Calu3 (cell line): ENCODE measurements at regions not wholly inside any gene's neighbourhood (a gene's known extent, or its start where the extent isn't known, plus 50 kb on each side); places are given as distances from the start of the nearest gene placed in this dataset.

Experiments used
- BruUV-seq: library from RNA; stranded (reverse); fragments of 400-500 nt; replicated peaks from 2 replicates; lab custom pipeline; 2021; lab: Mats Ljungman, UMichigan
- CTCF ChIA-PET: fragments of 300-600 bp; sonication (Branson Sonifier 250); formaldehyde crosslinking; loops from one replicate; lab custom pipeline; 2022; ENCODE audit warnings: antibody characterized with exemption; lab: Charles Lee
- DNase-seq: peaks from one replicate; pipeline ENCODE4 v3.0.0; 2022
- H3K27ac Mint-ChIP-seq: one replicate; pipeline ENCODE4 v1.8.0; 2022; ENCODE audit warnings: mixed read lengths; ENCODE audit not compliant: unreplicated experiment
- H3K27me3 Mint-ChIP-seq: one replicate; pipeline ENCODE4 v1.8.0; 2022; ENCODE audit warnings: mixed read lengths; ENCODE audit not compliant: unreplicated experiment
- H3K36me3 Mint-ChIP-seq: one replicate; pipeline ENCODE4 v1.8.0; 2022; ENCODE audit warnings: mild to moderate bottlenecking, moderate library complexity, mixed read lengths; ENCODE audit not compliant: insufficient read depth, unreplicated experiment
- H3K4me1 Mint-ChIP-seq: one replicate; pipeline ENCODE4 v1.8.0; 2022; ENCODE audit warnings: mild to moderate bottlenecking, low read depth, mixed read lengths; ENCODE audit not compliant: unreplicated experiment
- H3K4me3 Mint-ChIP-seq: one replicate; pipeline ENCODE4 v1.8.0; 2022; ENCODE audit warnings: mild to moderate bottlenecking, low read depth, moderate library complexity, mixed read lengths; ENCODE audit not compliant: unreplicated experiment
- H3K9me3 Mint-ChIP-seq: one replicate; pipeline ENCODE4 v1.8.0; 2022; ENCODE audit warnings: low read depth, mixed read lengths; ENCODE audit not compliant: unreplicated experiment
- CTCF ChIP-seq: fragments of 200-600 bp; IDR thresholded peaks from one replicate; pipeline ENCODE4 v1.8.0; 2022; ENCODE audit warnings: antibody characterized with exemption; ENCODE audit not compliant: unreplicated experiment
- intact Hi-C: fragments of 100-400 bp; cut with micrococcal nuclease; formaldehyde crosslinking; loops from one replicate; pipeline ENCODE4 v1.10.0; 2022; ENCODE audit not compliant: unreplicated experiment

- H3K9me3 Mint-ChIP-seq: no peaks in the 10 kb centered on the region
- intact Hi-C loops: no loop called here
- CTCF ChIA-PET: no interaction called here
- H3K4me1 Mint-ChIP-seq: no peaks in the 10 kb centered on the region
- no peaks in the 10 kb centered on the region for H3K27me3 Mint-ChIP-seq
- TF ChIP-seq CTCF: no peak
- H3K36me3 Mint-ChIP-seq: no peaks in the 10 kb centered on the region
- DNase-seq: no peak
- H3K27ac Mint-ChIP-seq: no peak overlapping the region
- no peak overlapping the region for H3K4me3 Mint-ChIP-seq
- BruUV-seq: no TSS peak
Observed at GRCh38 chr6:74780831-74781230, 425.0 kb downstream of the COL12A1 start.

GRCh38 chr6:74768738-74769137 is 437.1 kb downstream of the COL12A1 start:
- no peaks in the 10 kb centered on the region for H3K36me3 Mint-ChIP-seq
- peaks cover 10% of the 10 kb centered on the region for H3K4me1 Mint-ChIP-seq
- TF ChIP-seq CTCF: no peak
- no peaks in the 10 kb centered on the region for H3K27me3 Mint-ChIP-seq
- intact Hi-C loops: no loop called here
- CTCF ChIA-PET: no interaction called here
- no TSS peak for BruUV-seq
- no peak overlapping the region for H3K27ac Mint-ChIP-seq
- no peak overlapping the region for H3K4me3 Mint-ChIP-seq
- DNase-seq: no peak
- peaks cover 2% of the 10 kb centered on the region for H3K9me3 Mint-ChIP-seq

GRCh38 chr6:74768120-74768519 is 437.7 kb downstream of the COL12A1 start:
- H3K36me3 Mint-ChIP-seq: no peaks in the 10 kb centered on the region
- no peak overlapping the region for H3K4me3 Mint-ChIP-seq
- no peaks in the 10 kb centered on the region for H3K27me3 Mint-ChIP-seq
- intact Hi-C loops: no loop called here
- no peak overlapping the region for H3K27ac Mint-ChIP-seq
- no TSS peak for BruUV-seq
- CTCF ChIA-PET: no interaction called here
- no peak for DNase-seq
- peaks cover 10% of the 10 kb centered on the region for H3K4me1 Mint-ChIP-seq
- H3K9me3 Mint-ChIP-seq: peaks cover 2% of the 10 kb centered on the region
- TF ChIP-seq CTCF: no peak

- intact Hi-C loops: no loop called here
- Mint-ChIP-seq H3K27ac (no peak overlapping the region), H3K4me3 (no peak overlapping the region), H3K27me3 (no peaks in the 10 kb centered on the region), H3K4me1 (peaks cover 10% of the 10 kb centered on the region), H3K36me3 (no peaks in the 10 kb centered on the region), H3K9me3 (peaks cover 2% of the 10 kb centered on the region)
- DNase-seq: no peak
- CTCF ChIA-PET: no interaction called here
- no TSS peak for BruUV-seq
- TF ChIP-seq CTCF: no peak
Observed at GRCh38 chr6:74765486-74765885, 440.4 kb downstream of the COL12A1 start.
